ENCODE measurements at regions not wholly inside any gene's neighbourhood (a gene's known extent, or its start where the extent isn't known, plus 50 kb on each side); places are given as distances from the start of the nearest gene placed in this dataset.
"Not testable (repeated sequence)": the region's sequence is repeated elsewhere in the genome, so short reads cannot be mapped to it uniquely, and the experiment has no call there.

GRCh38 chr10:53161231-53161630 lies 388.6 kb upstream of the MBL2 start:
- Histone ChIP-seq H2BK15ac (ENCODE audit: low read depth, low read length) (no peak overlapping the region), H2AK5ac (ENCODE audit: insufficient read length, low read length) (no peak overlapping the region), H4K5ac (ENCODE audit: insufficient read length, low read depth, low read length) (no peak overlapping the region), H4K91ac (ENCODE audit: insufficient read length, low read depth, low read length) (no peak overlapping the region), H3K14ac (ENCODE audit: insufficient read depth, low read length) (no peak overlapping the region), H3K23ac (ENCODE audit: insufficient read length, low read depth, low read length) (no peak overlapping the region), H4K20me1 (ENCODE audit: control insufficient read depth, insufficient read depth, insufficient read length) (no peaks in the 10 kb centered on the region), H3K4me1 (ENCODE audit: insufficient read depth, low read length) (no peaks in the 10 kb centered on the region), H3K9me3 (ENCODE audit: control insufficient read depth, low read depth, low read length) (no peaks in the 10 kb centered on the region), H3K79me1 (ENCODE audit: insufficient read depth, low read depth, low read length, poor library complexity, severe bottlenecking) (no peaks in the 10 kb centered on the region), H3K23me2 (ENCODE audit: insufficient read length, low read depth, low read length, poor library complexity, severe bottlenecking) (no peaks in the 10 kb centered on the region), H2BK120ac (ENCODE audit: low read depth, low read length, poor library complexity, severe bottlenecking) (no peak overlapping the region), H2BK5ac (ENCODE audit: insufficient read length, low read length) (no peak overlapping the region), H3K27me3 (ENCODE audit: insufficient read depth, low read length) (no peaks in the 10 kb centered on the region), H4K8ac (replicated peaks; ENCODE audit: insufficient read length, low read depth, low read length) (no peak overlapping the region), H3K56ac (ENCODE audit: insufficient read length, low read depth, low read length) (no peak overlapping the region), H3K27ac (ENCODE audit: insufficient read length, low read depth, low read length) (no peak overlapping the region), H3K79me2 (ENCODE audit: insufficient read depth, low read length) (no peaks in the 10 kb centered on the region), H2AFZ (ENCODE audit: low read length) (no peak overlapping the region), H3K9ac (ENCODE audit: extremely low read depth, insufficient read length, low read length) (no peak overlapping the region), H3K4me2 (ENCODE audit: insufficient read depth, insufficient read length, low read length) (no peak overlapping the region), H3T11ph (ENCODE audit: low read length) (no peak overlapping the region), H3K18ac (ENCODE audit: insufficient read length, low read depth, low read length) (no peak overlapping the region), H3K4ac (ENCODE audit: low read depth, low read length) (no peak overlapping the region), H2BK20ac (ENCODE audit: low read depth, low read length, poor library complexity, severe bottlenecking) (no peak overlapping the region), H2BK12ac (ENCODE audit: insufficient read length, low read depth, low read length) (no peak overlapping the region)
- TF ChIP-seq CTCF (conservative IDR thresholded peaks at IDR 0.05) = no peak
- H3K4me1 Mint-ChIP-seq = no peaks in the 10 kb centered on the region
- no peak overlapping the region for H3K4me3 Mint-ChIP-seq
- H3K27me3 Mint-ChIP-seq (ENCODE audit: low read depth) = no peaks in the 10 kb centered on the region
- H3K27ac Mint-ChIP-seq = no peak overlapping the region
- H3K9me3 Mint-ChIP-seq = peaks cover 3 to 5% of the 10 kb centered on the region in 2 experiments; a peak in 4 of 5 replicates
- peaks cover 0 to 6% (median 0%) of the 10 kb centered on the region in 3 experiments; a peak in 3 of 7 replicates for H3K36me3 Mint-ChIP-seq (ENCODE audit: insufficient read depth in 1 of 3, low read depth in 3 of 3)
- DNase-seq = no peak

- not testable (repeated sequence) for H3K79me1 ChIP-seq (ENCODE audit: insufficient read depth, low read depth, low read length, poor library complexity, severe bottlenecking); H4K5ac ChIP-seq (ENCODE audit: insufficient read length, low read depth, low read length); H3K23me2 ChIP-seq (ENCODE audit: insufficient read length, low read depth, low read length, poor library complexity, severe bottlenecking); H4K8ac ChIP-seq (replicated peaks; ENCODE audit: insufficient read length, low read depth, low read length); H3K4ac ChIP-seq (ENCODE audit: low read depth, low read length); H3K14ac ChIP-seq (ENCODE audit: insufficient read depth, low read length); H2BK15ac ChIP-seq (ENCODE audit: low read depth, low read length); H3K27me3 Mint-ChIP-seq (ENCODE audit: low read depth); H3K27ac Mint-ChIP-seq; H3K79me2 ChIP-seq (ENCODE audit: insufficient read depth, low read length); H2BK12ac ChIP-seq (ENCODE audit: insufficient read length, low read depth, low read length); H3K4me2 ChIP-seq (ENCODE audit: insufficient read depth, insufficient read length, low read length); H4K91ac ChIP-seq (ENCODE audit: insufficient read length, low read depth, low read length); H3K4me3 Mint-ChIP-seq; H3K27me3 ChIP-seq (ENCODE audit: insufficient read depth, low read length); H2BK120ac ChIP-seq (ENCODE audit: low read depth, low read length, poor library complexity, severe bottlenecking); H2BK20ac ChIP-seq (ENCODE audit: low read depth, low read length, poor library complexity, severe bottlenecking); H3K27ac ChIP-seq (ENCODE audit: insufficient read length, low read depth, low read length); H3K4me1 Mint-ChIP-seq; H3K4me1 ChIP-seq (ENCODE audit: insufficient read depth, low read length); H3K23ac ChIP-seq (ENCODE audit: insufficient read length, low read depth, low read length); H3K56ac ChIP-seq (ENCODE audit: insufficient read length, low read depth, low read length); H2BK5ac ChIP-seq (ENCODE audit: insufficient read length, low read length); H3K18ac ChIP-seq (ENCODE audit: insufficient read length, low read depth, low read length); H2AFZ ChIP-seq (ENCODE audit: low read length); H3K9ac ChIP-seq (ENCODE audit: extremely low read depth, insufficient read length, low read length); H3K9me3 ChIP-seq (ENCODE audit: control insufficient read depth, low read depth, low read length); H3T11ph ChIP-seq (ENCODE audit: low read length); H4K20me1 ChIP-seq (ENCODE audit: control insufficient read depth, insufficient read depth, insufficient read length); DNase-seq; H2AK5ac ChIP-seq (ENCODE audit: insufficient read length, low read length)
- no CpG with 5 or more reads among the region's 4 CpGs for WGBS (ENCODE audit: extremely low coverage, insufficient read length, low lambda C conversion rate)
- Mint-ChIP-seq H3K36me3 (ENCODE audit: insufficient read depth in 1 of 3, low read depth in 3 of 3) (peaks cover 3 to 21% (median 9%) of the 10 kb centered on the region in 3 experiments), H3K9me3 (peaks cover 15 to 20% of the 10 kb centered on the region in 2 experiments)
Measured at GRCh38 chr10:53155674-53156073, 383.1 kb upstream of the MBL2 start.
